GM18951 (cell line): ENCODE measurements at regions not wholly inside any gene's neighbourhood (a gene's known extent, or its start where the extent isn't known, plus 50 kb on each side); places are given as distances from the start of the nearest gene placed in this dataset.

ENCODE experiments used
- POLR2A ChIP-seq: IDR thresholded peaks from 4 replicates; pipeline ENCODE4 v1.6.1; 2011; ENCODE audit warnings: mild to moderate bottlenecking; ENCODE audit not compliant: insufficient read length, insufficient read depth; ENCODE audit errors: extremely low read depth
- in situ Hi-C: fragments of 300-500 bp; cut with MboI; formaldehyde crosslinking; loops from one replicate; pipeline ENCODE4 v1.12.0; 2022; ENCODE audit warnings: low sequenced_read_pairs, mixed read lengths, inconsistent platforms; ENCODE audit not compliant: unreplicated experiment

DNA sequence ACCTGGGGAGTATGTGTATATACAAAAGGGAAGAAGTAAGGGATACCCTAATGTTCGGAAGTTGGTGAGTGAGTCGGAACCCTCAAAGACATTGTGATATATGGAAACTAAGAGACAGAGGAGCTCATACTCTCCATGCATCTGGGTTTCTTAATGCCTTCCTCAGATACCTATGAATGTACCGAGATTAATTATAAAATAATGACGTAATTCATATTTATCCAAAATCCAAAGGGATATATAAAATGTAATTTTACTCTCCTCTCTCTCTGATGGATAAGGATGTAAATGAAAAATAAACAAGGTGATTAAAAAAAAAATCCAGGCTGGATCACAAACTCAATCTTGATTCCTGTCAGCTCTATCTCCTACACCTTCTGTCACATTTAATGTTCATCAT lies 275.9 kb upstream of the FAM241A start:
- in situ Hi-C loops = no loop called here
- no peak for TF ChIP-seq POLR2A

DNA sequence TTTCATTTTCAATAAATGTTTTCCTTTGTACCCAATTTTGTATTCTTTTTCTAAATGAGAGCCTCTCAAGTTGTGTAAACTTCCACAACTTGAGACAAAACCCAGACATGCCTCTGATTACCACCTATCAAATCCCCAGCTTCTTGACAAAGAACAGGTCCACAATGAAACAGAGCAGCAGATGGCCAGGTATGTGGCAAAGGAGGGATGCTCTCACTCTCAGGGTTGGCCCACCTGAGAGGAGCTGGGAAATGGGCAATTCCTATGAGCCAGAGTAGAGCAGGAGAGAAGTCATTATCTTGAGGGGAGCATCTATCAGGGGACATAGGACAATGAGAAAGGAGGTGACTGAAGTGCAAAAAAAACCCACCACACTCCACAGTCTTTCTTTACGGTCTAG lies 273.5 kb upstream of the FAM241A start:
- in situ Hi-C loops = no loop called here
- no peak for TF ChIP-seq POLR2A

DNA sequence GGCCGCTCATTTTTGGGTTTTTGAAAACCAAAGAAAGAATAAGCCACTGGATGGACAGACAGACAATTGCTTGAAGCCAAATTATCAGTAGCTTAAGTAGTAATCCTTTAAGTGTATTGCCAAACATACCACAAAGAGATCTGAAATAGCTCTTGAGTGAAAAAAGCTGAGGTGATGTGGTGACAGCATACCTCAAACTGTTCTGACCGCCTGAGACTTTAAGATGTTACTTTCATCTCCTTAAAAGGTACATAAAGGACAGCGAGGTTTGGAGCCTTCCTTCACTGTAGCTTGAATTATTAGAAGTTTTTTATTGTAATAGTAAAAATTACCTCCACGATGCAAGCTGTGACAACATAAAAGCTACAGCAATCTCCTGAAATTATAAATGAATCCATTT lies 271.5 kb upstream of the FAM241A start:
- in situ Hi-C loops = no loop called here
- TF ChIP-seq POLR2A = no peak

DNA sequence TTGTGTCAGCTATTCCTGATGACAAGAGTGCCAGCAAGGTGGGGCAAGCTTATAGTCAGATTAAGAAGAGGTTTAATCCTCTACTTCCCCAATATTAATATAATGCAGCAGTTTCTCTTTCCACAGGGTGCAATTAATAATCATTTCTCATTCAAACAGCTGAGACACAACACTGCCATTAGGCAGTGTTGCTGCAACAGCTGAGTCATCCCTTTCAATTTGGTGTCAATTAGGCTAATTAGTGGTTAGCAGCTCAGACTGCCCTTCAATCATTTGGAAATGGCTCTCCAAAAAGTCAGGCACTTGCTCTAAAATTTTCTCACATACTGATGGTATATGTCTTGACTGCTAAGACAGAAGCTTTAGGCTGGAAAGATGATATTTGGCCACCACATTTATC lies 265.7 kb upstream of the FAM241A start:
- TF ChIP-seq POLR2A = no peak
- in situ Hi-C loops = no loop called here

DNA sequence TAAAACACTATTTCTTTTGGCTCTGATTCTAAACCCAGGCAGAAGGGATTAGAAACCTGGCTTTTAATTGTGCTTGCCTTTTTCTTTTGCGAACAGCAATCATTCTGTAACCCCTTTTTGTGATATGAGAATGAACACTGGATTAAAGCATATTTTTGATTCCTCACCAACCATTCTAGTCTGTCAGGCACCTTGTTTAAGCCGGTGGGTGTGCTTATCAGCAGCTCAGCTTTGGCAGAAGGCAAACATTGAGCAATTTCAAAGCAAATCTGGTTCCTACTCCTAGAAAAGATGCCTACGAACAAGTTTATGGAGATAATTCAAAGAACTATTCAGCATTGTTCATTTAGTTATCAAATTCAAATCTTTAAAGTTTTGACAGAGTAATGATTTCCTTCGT lies 265.1 kb upstream of the FAM241A start:
- no peak for TF ChIP-seq POLR2A
- in situ Hi-C loops = no loop called here

DNA sequence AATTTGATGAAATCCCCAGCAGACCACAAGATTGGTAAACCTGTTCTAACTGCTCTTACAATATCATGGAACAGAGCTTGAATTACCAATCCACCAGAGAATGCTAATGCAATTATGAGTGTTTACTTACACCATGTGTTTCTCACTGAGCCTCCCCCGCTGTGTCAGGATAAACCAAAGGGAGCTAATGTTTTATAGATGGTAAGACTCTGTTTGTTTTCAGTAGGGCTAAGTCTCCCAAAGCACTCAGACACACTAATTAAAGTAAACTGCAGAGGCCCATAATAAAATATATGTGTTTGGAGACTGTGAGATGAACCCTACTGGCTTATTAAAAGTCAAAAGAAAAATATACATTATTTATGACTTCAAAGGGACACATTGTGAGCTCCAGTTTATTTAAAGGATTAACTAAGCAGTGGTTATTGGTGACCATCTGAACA lies 261.7 kb upstream of the FAM241A start:
- TF ChIP-seq POLR2A = no peak
- in situ Hi-C loops = no loop called here

DNA sequence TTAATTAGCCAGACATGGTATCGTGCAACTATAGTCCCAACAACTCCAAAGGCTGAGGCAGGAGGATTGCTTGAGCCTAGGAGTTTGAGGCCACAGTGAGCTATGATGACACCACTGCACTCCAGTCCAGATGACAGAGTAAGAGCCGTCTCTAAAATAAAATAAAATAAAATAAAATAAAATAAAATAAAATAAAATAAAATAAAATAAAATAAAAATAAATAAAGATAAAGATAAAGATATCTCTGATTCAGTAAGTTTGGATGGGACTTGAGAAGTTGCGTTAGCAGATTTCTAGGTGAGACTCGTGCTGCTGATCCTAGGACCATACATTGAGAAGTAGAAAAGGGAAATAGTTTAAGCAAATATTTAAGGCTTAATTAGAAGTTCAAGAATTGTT lies 254.8 kb upstream of the FAM241A start:
- in situ Hi-C loops = loop anchor here (10.0 kb wide), 1 partner anchor 556 kb away; no protein-coding TSS in a partner anchor
- no peak for TF ChIP-seq POLR2A

DNA sequence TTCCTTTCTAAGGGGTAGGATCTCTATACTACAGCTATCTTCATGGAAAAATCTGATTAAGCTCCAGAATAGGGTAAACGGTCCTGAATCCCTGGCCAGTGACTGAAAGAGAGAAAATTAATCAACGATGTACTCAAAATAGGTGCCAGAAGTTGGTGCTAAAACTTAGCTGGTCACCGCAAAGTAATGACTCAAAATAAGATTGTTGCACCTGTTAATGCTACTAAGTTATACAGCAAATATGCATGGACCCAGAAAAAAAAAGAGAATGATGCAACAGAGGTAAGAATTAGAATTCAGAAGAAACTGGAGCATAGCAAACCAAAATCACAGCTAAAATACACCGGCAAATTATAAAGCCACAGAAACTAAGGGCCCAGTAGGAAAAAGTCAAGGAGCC lies 239.7 kb upstream of the FAM241A start:
- no peak for TF ChIP-seq POLR2A
- in situ Hi-C loops = no loop called here

DNA sequence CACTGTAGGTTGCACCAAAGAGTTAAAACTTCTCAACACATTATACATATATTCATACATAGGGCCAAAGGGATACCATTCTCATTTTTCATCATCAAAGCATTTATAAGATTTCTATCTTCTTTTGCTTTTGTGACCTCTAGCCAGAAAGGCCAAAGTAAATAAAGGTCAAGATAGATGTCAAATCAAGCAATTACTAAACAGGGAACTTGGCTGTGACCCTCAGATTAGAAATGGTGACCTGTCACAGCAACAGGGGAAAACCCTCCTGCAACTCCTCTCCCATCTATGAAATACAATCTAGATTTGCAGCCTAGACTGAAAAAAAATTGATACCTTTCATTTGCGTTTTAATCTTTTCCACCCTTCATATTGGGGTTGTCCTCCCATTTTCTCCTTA lies 225.6 kb upstream of the FAM241A start:
- TF ChIP-seq POLR2A = no peak

DNA sequence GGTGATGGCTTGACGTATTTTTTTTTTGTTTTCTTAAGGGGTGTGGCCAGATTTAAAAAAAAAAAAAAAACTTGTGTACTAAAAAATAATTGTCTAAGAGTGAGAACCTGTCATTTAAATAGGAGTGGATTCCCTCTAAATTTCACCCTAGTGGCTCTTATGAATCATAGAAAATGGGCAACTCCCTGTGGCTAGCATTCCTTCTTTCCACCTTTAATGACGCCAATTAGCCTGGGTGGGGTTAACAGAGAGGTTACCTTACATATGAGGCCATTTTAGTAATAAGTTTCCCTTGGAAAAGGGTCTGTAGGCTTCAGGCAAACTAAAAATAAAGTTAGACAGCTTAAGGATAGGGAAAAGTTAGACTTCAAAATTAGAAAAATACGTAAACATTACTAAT lies 223.5 kb upstream of the FAM241A start:
- TF ChIP-seq POLR2A = no peak
- in situ Hi-C loops = no loop called here

More for the DNA sequence above, 225.6 kb upstream of the FAM241A start:
- in situ Hi-C loops = no loop called here

DNA sequence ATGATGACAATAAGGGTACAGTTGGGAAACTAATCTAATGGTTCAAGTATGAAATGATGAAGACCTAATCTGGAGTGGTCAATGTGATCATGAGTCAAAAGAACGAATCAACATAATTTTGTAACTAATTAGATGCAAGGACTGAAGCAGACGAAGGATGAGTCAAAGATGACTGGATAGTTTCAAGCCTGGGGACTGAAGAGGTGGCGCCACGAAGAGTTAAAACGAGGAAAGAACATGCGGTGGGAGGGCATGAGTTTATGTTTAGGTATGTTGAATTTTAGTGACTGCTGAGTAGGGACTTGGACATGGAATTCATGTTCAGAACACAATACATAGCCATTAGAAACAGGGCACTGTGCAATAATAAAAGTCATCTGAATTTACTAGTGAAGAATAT lies 221.5 kb upstream of the FAM241A start:
- in situ Hi-C loops = no loop called here
- no peak for TF ChIP-seq POLR2A

DNA sequence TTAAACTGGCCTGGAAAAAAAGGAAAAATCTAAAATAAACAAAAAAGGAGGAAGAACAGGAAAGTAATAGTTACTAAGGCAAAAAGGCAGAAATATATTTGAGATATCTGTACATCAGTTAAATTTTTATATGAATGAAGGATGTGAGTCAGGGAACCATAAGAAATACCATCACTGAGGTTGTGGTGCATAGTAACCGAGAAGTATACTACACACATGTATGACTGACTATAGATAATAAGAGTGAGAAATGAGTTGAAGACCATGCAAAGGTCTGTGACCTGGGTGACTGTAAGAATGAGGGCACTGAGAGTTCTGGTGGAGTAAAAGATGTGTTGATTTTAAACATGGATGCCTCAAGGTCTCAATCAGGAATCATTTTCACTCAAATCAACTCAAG lies 220.6 kb upstream of the FAM241A start:
- in situ Hi-C loops = no loop called here
- no peak for TF ChIP-seq POLR2A

DNA sequence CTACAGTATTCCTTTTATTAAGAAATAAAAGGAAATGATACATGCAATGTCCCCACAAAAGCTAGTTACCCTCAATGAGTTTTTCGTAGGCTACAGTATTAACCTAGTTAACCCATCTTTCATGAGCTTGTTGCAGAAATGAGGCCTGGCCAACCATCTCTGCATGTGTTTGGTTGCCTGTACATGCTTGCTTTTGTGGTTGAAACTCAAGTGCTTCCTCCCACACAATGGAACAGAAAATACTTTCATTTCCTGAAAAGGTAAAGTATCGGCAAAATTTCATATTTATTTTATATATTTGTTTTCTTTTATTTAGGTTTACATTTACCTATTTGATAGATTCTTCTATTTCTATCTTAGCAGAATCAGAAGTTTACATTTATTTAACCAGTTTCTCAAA lies 214.6 kb upstream of the FAM241A start:
- TF ChIP-seq POLR2A = no peak
- in situ Hi-C loops = loop anchor here (10.0 kb wide), 1 partner anchor 286 kb away; no protein-coding TSS in a partner anchor

DNA sequence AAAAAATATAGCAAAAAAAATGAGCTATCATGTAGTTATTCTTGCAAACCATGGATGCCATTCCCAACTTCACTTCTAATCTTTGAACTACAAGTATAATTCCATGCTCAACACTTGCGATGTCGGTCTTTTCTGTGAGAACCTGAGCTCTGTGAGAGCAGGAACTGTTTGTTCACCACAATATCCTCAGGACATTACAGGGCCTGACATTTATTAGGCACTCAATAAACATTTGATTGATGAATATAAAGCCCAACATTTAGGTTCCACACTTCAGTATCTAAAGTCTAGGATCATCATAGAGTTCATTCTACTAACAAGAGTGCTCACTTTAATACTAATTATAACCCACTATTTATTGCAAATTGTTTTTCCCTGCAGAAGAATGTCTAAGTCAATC lies 211.6 kb upstream of the FAM241A start:
- in situ Hi-C loops = loop anchor here (10.0 kb wide), 1 partner anchor 289 kb away; no protein-coding TSS in a partner anchor
- no peak for TF ChIP-seq POLR2A

DNA sequence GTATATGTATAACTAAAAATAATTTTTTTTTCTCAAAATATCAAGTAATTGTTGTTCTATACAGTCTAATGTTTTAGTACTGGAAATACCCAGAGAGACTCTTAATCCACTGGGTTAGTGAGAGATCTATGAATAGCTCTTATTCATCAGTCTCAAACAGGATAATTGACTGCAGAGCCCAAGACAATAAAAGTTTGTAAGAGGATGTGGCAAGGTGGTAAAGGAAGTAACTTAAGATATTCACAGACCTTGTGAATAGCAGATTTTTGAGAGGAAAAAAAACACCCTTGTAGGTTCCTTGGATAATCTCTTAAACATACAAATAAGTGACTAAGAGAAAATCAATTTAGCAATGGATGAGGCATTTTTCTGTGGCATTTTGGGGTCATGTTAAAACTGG lies 210.9 kb upstream of the FAM241A start:
- in situ Hi-C loops = loop anchor here (10.0 kb wide), 1 partner anchor 290 kb away; no protein-coding TSS in a partner anchor

More for the DNA sequence above, 210.9 kb upstream of the FAM241A start:
- no peak for TF ChIP-seq POLR2A
